HepG2 (cell line): ENCODE measurements at regions not wholly inside any gene's neighbourhood (a gene's known extent, or its start where the extent isn't known, plus 50 kb on each side); places are given as distances from the start of the nearest gene placed in this dataset.

Experiments used
- ELF4 ChIP-seq: sonication (generic); formaldehyde crosslinking; IDR thresholded peaks from 2 replicates; pipeline ENCODE4 v1.5.0; 2020; ENCODE audit warnings: missing genetic modification reagents, mild to moderate bottlenecking, moderate library complexity, borderline replicate concordance
- KDM3A ChIP-seq: IDR thresholded peaks from 2 replicates; pipeline ENCODE4 v1.6.1; 2018; ENCODE audit warnings: low read depth, missing compliant biosample characterization
- MIXL1 ChIP-seq: IDR thresholded peaks from 2 replicates; pipeline ENCODE4 v1.6.1; 2016
- RCOR2 ChIP-seq: IDR thresholded peaks from 2 replicates; pipeline ENCODE4 v1.6.1; 2016; ENCODE audit warnings: missing biosample characterization, missing genetic modification reagents
- ZEB1 ChIP-seq: IDR thresholded peaks from 2 replicates; pipeline ENCODE4 v1.6.1; 2012; ENCODE audit warnings: mild to moderate bottlenecking, low read depth, inconsistent platforms; ENCODE audit not compliant: insufficient replicate concordance
- ZNF280B ChIP-seq: sonication (generic); formaldehyde crosslinking; IDR thresholded peaks from 2 replicates; pipeline ENCODE4 v1.5.0; 2020; ENCODE audit warnings: missing genetic modification reagents, mild to moderate bottlenecking, borderline replicate concordance
- ZNF563 ChIP-seq: sonication (generic); formaldehyde crosslinking; IDR thresholded peaks from 2 replicates; pipeline ENCODE4 v1.8.0; 2022; ENCODE audit warnings: mild to moderate bottlenecking, moderate library complexity, missing genetic modification reagents
- ZNF776 ChIP-seq: sonication (generic); formaldehyde crosslinking; IDR thresholded peaks from 2 replicates; pipeline ENCODE4 v1.4.0; 2020; ENCODE audit warnings: mild to moderate bottlenecking, missing genetic modification reagents
- ZNF878 ChIP-seq: sonication (generic); formaldehyde crosslinking; IDR thresholded peaks from 2 replicates; pipeline ENCODE4 v1.8.1; 2023; ENCODE audit warnings: mild to moderate bottlenecking, missing genetic modification reagents, moderate library complexity
- TF ChIP-seq, protein P1 (sequence below): sonication (generic); formaldehyde crosslinking; IDR thresholded peaks from 2 replicates; pipeline ENCODE4 v1.4.0; 2020; ENCODE audit warnings: missing genetic modification reagents
- TF ChIP-seq, protein P2 (sequence below): IDR thresholded peaks from 2 replicates; pipeline ENCODE4 v1.6.1; 2016

DNA sequence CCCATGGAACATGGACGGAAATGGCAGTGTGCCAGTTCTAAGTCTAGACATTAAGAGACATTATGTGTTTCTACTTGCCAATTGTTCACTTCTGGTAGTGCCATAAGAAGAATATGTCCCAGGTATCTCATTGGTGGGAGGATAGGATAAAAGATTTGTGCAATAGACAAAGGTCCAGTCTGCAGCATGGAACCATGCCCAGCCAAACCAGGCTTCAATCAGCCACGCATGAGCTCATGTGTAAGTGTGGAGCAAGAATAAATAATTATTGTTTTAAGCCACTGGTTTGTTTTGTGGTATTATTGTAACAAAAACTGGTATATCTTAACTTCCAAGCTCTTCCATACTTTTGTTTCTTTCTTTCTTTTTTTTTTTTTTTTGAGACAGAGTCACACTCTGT lies 153.6 kb upstream of the CTTNBP2 start (continued):
- TF ChIP-seq, protein P1, sequence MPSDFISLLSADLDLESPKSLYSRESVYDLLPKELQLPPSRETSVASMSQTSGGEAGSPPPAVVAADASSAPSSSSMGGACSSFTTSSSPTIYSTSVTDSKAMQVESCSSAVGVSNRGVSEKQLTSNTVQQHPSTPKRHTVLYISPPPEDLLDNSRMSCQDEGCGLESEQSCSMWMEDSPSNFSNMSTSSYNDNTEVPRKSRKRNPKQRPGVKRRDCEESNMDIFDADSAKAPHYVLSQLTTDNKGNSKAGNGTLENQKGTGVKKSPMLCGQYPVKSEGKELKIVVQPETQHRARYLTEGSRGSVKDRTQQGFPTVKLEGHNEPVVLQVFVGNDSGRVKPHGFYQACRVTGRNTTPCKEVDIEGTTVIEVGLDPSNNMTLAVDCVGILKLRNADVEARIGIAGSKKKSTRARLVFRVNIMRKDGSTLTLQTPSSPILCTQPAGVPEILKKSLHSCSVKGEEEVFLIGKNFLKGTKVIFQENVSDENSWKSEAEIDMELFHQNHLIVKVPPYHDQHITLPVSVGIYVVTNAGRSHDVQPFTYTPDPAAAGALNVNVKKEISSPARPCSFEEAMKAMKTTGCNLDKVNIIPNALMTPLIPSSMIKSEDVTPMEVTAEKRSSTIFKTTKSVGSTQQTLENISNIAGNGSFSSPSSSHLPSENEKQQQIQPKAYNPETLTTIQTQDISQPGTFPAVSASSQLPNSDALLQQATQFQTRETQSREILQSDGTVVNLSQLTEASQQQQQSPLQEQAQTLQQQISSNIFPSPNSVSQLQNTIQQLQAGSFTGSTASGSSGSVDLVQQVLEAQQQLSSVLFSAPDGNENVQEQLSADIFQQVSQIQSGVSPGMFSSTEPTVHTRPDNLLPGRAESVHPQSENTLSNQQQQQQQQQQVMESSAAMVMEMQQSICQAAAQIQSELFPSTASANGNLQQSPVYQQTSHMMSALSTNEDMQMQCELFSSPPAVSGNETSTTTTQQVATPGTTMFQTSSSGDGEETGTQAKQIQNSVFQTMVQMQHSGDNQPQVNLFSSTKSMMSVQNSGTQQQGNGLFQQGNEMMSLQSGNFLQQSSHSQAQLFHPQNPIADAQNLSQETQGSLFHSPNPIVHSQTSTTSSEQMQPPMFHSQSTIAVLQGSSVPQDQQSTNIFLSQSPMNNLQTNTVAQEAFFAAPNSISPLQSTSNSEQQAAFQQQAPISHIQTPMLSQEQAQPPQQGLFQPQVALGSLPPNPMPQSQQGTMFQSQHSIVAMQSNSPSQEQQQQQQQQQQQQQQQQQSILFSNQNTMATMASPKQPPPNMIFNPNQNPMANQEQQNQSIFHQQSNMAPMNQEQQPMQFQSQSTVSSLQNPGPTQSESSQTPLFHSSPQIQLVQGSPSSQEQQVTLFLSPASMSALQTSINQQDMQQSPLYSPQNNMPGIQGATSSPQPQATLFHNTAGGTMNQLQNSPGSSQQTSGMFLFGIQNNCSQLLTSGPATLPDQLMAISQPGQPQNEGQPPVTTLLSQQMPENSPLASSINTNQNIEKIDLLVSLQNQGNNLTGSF (CRISPR knock-in tag) = no peak
- TF ChIP-seq, protein P2, sequence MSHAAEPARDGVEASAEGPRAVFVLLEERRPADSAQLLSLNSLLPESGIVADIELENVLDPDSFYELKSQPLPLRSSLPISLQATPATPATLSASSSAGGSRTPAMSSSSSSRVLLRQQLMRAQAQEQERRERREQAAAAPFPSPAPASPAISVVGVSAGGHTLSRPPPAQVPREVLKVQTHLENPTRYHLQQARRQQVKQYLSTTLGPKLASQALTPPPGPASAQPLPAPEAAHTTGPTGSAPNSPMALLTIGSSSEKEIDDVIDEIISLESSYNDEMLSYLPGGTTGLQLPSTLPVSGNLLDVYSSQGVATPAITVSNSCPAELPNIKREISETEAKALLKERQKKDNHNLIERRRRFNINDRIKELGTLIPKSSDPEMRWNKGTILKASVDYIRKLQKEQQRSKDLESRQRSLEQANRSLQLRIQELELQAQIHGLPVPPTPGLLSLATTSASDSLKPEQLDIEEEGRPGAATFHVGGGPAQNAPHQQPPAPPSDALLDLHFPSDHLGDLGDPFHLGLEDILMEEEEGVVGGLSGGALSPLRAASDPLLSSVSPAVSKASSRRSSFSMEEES (CRISPR knock-in tag) = no peak
- no peak for TF ChIP-seq MIXL1 (CRISPR knock-in tag)
- no peak for TF ChIP-seq RCOR2 (CRISPR knock-in tag)
- TF ChIP-seq KDM3A (CRISPR knock-in tag) = no peak
- TF ChIP-seq ELF4 (CRISPR knock-in tag) = no peak
- TF ChIP-seq ZNF776 (CRISPR knock-in tag) = no peak
- TF ChIP-seq ZNF563 (CRISPR knock-in tag) = no peak
- no peak for TF ChIP-seq ZNF280B (CRISPR knock-in tag)
- TF ChIP-seq ZNF878 (CRISPR knock-in tag) = no peak
- TF ChIP-seq ZEB1 = no peak
